H9 (cell line): ENCODE measurements at regions not wholly inside any gene's neighbourhood (a gene's known extent, or its start where the extent isn't known, plus 50 kb on each side); places are given as distances from the start of the nearest gene placed in this dataset.

Source experiments
- DNase-seq: peaks from one replicate; pipeline ENCODE4 v3.0.0-alpha.2; 2017
- H2AFZ ChIP-seq: one replicate; pipeline ENCODE4 v1.6.1; 2013; ENCODE audit warnings: mild to moderate bottlenecking, low read length, control low read depth, moderate library complexity
- H2AK5ac ChIP-seq: 2 replicates; pipeline ENCODE4 v1.6.1; 2013; ENCODE audit warnings: low read length, control low read depth, mixed read lengths; ENCODE audit not compliant: insufficient read length
- H2BK120ac ChIP-seq: one replicate; pipeline ENCODE4 v1.6.1; 2013; ENCODE audit warnings: low read depth, mild to moderate bottlenecking, low read length, control low read depth, inconsistent platforms; ENCODE audit not compliant: poor library complexity, severe bottlenecking
- H2BK12ac ChIP-seq: 2 replicates; pipeline ENCODE4 v1.6.1; 2013; ENCODE audit warnings: low read length, control low read depth, mixed read lengths, low read depth; ENCODE audit not compliant: insufficient read length
- H2BK15ac ChIP-seq: 2 replicates; pipeline ENCODE4 v1.6.1; 2013; ENCODE audit warnings: low read depth, low read length, control low read depth
- H2BK20ac ChIP-seq: one replicate; pipeline ENCODE4 v1.6.1; 2013; ENCODE audit warnings: low read depth, mild to moderate bottlenecking, low read length, control low read depth, inconsistent platforms; ENCODE audit not compliant: poor library complexity, severe bottlenecking
- H2BK5ac ChIP-seq: 2 replicates; pipeline ENCODE4 v1.6.1; 2013; ENCODE audit warnings: low read length, control low read depth, mixed read lengths; ENCODE audit not compliant: insufficient read length
- H3K14ac ChIP-seq: 2 replicates; pipeline ENCODE4 v1.6.1; 2013; ENCODE audit warnings: low read length, control low read depth; ENCODE audit not compliant: insufficient read depth
- H3K18ac ChIP-seq: 2 replicates; pipeline ENCODE4 v1.6.1; 2013; ENCODE audit warnings: low read depth, mild to moderate bottlenecking, mixed read lengths, low read length, control low read depth; ENCODE audit not compliant: insufficient read length
- H3K23ac ChIP-seq: 2 replicates; pipeline ENCODE4 v1.6.1; 2013; ENCODE audit warnings: low read length, control low read depth, mixed read lengths, low read depth; ENCODE audit not compliant: insufficient read length
- H3K23me2 ChIP-seq: 2 replicates; pipeline ENCODE4 v1.6.1; 2013; ENCODE audit warnings: low read depth, mild to moderate bottlenecking, mixed read lengths, low read length, control low read depth; ENCODE audit not compliant: insufficient read length, poor library complexity, severe bottlenecking
- H3K27ac ChIP-seq: 2 replicates; pipeline ENCODE4 v1.5.1; 2013; ENCODE audit warnings: low read length, control low read depth, mixed read lengths, low read depth; ENCODE audit not compliant: insufficient read length
- H3K27me3 ChIP-seq: 2 replicates; pipeline ENCODE4 v1.6.1; 2013; ENCODE audit warnings: low read length, control low read depth, inconsistent platforms; ENCODE audit not compliant: insufficient read depth
- H3K4ac ChIP-seq: 2 replicates; pipeline ENCODE4 v1.6.1; 2013; ENCODE audit warnings: low read depth, mild to moderate bottlenecking, control low read depth, inconsistent platforms, low read length, moderate library complexity
- H3K4me1 ChIP-seq: 2 replicates; pipeline ENCODE4 v1.6.1; 2013; ENCODE audit warnings: low read length, control low read depth, inconsistent platforms; ENCODE audit not compliant: insufficient read depth
- H3K4me2 ChIP-seq: 2 replicates; pipeline ENCODE4 v1.6.1; 2013; ENCODE audit warnings: low read length, control low read depth, mixed read lengths; ENCODE audit not compliant: insufficient read length, insufficient read depth
- H3K56ac ChIP-seq: 2 replicates; pipeline ENCODE4 v1.6.1; 2013; ENCODE audit warnings: low read depth, mild to moderate bottlenecking, mixed read lengths, low read length, control low read depth; ENCODE audit not compliant: insufficient read length
- H3K79me1 ChIP-seq: 2 replicates; pipeline ENCODE4 v1.6.1; 2013; ENCODE audit warnings: low read depth, mild to moderate bottlenecking, moderate library complexity, low read length, control low read depth, inconsistent platforms; ENCODE audit not compliant: insufficient read depth, poor library complexity, severe bottlenecking
- H3K79me2 ChIP-seq: 2 replicates; pipeline ENCODE4 v1.6.1; 2013; ENCODE audit warnings: low read length, control low read depth, inconsistent platforms; ENCODE audit not compliant: insufficient read depth
- H3K9ac ChIP-seq: 2 replicates; pipeline ENCODE4 v1.6.1; 2013; ENCODE audit warnings: low read length, control low read depth, mixed read lengths; ENCODE audit not compliant: insufficient read length; ENCODE audit errors: extremely low read depth
- H3K9me3 ChIP-seq: one replicate; pipeline ENCODE4 v1.6.1; 2013; ENCODE audit warnings: low read depth, low read length, inconsistent platforms; ENCODE audit not compliant: control insufficient read depth
- H3T11ph ChIP-seq: one replicate; pipeline ENCODE4 v1.6.1; 2013; ENCODE audit warnings: mild to moderate bottlenecking, low read length, control low read depth, inconsistent platforms
- H4K20me1 ChIP-seq: one replicate; pipeline ENCODE4 v1.6.1; 2013; ENCODE audit not compliant: control insufficient read depth, insufficient read length, insufficient read depth
- H4K5ac ChIP-seq: 2 replicates; pipeline ENCODE4 v1.6.1; 2013; ENCODE audit warnings: low read depth, mild to moderate bottlenecking, mixed read lengths, low read length, control low read depth; ENCODE audit not compliant: insufficient read length
- H4K8ac ChIP-seq: replicated peaks from 2 replicates; pipeline ENCODE4 v1.6.1; 2013; ENCODE audit warnings: low read length, control low read depth, mixed read lengths, low read depth; ENCODE audit not compliant: insufficient read length
- H4K91ac ChIP-seq: 2 replicates; pipeline ENCODE4 v1.6.1; 2013; ENCODE audit warnings: low read depth, mild to moderate bottlenecking, moderate library complexity, mixed read lengths, low read length, control low read depth; ENCODE audit not compliant: insufficient read length
- H3K27ac Mint-ChIP-seq, 3 experiments: 2 replicates in 2 of 3; 3 replicates in 1 of 3; pipeline ENCODE4 v1.8.0; 2020 to 2021; ENCODE audit warnings: mixed read lengths in 3 of 3, mild to moderate bottlenecking in 1 of 3, moderate library complexity in 1 of 3
- H3K27me3 Mint-ChIP-seq: 2 replicates; pipeline ENCODE4 v1.8.0; 2021; ENCODE audit warnings: low read depth, mild to moderate bottlenecking, moderate library complexity, mixed read lengths
- H3K36me3 Mint-ChIP-seq, 3 experiments: 2 replicates in 2 of 3; 3 replicates in 1 of 3; pipeline ENCODE4 v1.8.0; 2020 to 2021; ENCODE audit warnings: low read depth in 3 of 3, mixed read lengths in 3 of 3; ENCODE audit not compliant: insufficient read depth in 1 of 3
- H3K4me1 Mint-ChIP-seq, 2 experiments: 2 replicates each; pipeline ENCODE4 v1.8.0; 2020; ENCODE audit warnings: mixed read lengths in 2 of 2
- H3K4me3 Mint-ChIP-seq, 2 experiments: 2 replicates in 1 of 2; 3 replicates in 1 of 2; pipeline ENCODE4 v1.8.0; 2020 to 2021; ENCODE audit warnings: mild to moderate bottlenecking in 2 of 2, mixed read lengths in 2 of 2, moderate library complexity in 1 of 2
- H3K9me3 Mint-ChIP-seq, 2 experiments: 2 replicates in 1 of 2; 3 replicates in 1 of 2; pipeline ENCODE4 v1.8.0; 2020; ENCODE audit warnings: mild to moderate bottlenecking in 2 of 2, mixed read lengths in 2 of 2, moderate library complexity in 1 of 2
- CTCF ChIP-seq: fragments of 200-600 bp; sonication (generic); conservative IDR thresholded peaks from 3 replicates; pipeline ENCODE4 v1.8.0; 2021; ENCODE audit warnings: antibody characterized with exemption, mild to moderate bottlenecking
- WGBS: extraction: QIAGEN DNeasy Blood & Tissue Kit; methylation state at CpG from one replicate; pipeline ENCODE4 v1.1.7; 2013; ENCODE audit warnings: missing lambda C conversion rate, low lambda C conversion rate, mixed read lengths; ENCODE audit not compliant: insufficient read length; ENCODE audit errors: extremely low coverage; 5-methylcytosine and 5-hydroxymethylcytosine counted together

DNA sequence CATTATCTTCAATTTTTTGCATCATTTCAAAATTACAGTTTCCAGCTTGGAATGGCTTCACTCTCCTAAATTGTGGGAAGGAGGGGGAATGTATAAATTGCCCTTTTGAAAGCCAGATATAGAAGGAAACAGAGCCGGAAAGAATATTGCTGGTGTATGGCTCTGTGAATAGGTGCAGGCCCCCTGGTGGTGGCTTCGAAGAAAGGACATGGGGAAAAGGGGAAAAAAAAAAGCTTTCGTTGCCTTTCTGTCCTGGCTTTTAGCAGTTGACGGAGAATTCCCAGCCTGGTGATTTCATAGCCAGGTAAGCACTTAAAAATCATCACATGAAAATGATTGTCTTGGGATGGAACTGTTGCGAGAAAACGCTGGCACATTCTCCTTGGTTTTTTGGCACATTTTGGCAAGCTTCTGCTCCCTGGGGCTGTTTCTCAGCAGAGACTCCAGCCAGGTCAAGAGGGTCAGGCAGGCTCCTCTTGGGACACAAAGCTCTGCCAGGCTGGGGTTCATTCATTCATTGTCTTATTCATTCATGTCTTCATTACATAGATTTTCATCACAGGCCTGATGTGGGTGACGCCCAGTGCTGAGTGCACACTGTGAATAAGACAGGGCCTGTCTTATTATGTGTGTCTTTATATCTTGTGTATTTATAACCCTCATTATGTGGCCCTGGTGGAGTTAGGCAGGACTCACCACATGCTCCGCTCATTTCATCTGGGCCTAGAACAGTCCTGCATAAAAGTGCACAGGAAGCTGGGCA lies 300.0 kb upstream of the TPM1 start:
- H2BK20ac ChIP-seq: no peak overlapping the region
- H2AFZ ChIP-seq: no peak overlapping the region
- no peak overlapping the region for H3K9ac ChIP-seq
- no peak overlapping the region for H2BK120ac ChIP-seq
- H3K23me2 ChIP-seq: no peaks in the 10 kb centered on the region
- H2AK5ac ChIP-seq: no peak overlapping the region
- H3K14ac ChIP-seq: no peak overlapping the region
- no peak overlapping the region for H3K18ac ChIP-seq
- no peaks in the 10 kb centered on the region for H3K4me1 ChIP-seq
- peak overlapping the region in 2 of 3 experiments; percentile 14 to 89; a peak in 2 of 7 replicates for H3K27ac Mint-ChIP-seq
- DNase-seq: peak; percentile 53
- WGBS: no CpG with 5 or more reads among the region's 8 CpGs
- peak; percentile 88 for TF ChIP-seq CTCF
- H3K79me1 ChIP-seq: no peaks in the 10 kb centered on the region
- no peaks in the 10 kb centered on the region for H3K9me3 Mint-ChIP-seq
- H3K4me1 Mint-ChIP-seq: peaks cover 10 to 13% of the 10 kb centered on the region in 2 experiments
- H2BK5ac ChIP-seq: no peak overlapping the region
- no peak overlapping the region for H3T11ph ChIP-seq
- H3K23ac ChIP-seq: no peak overlapping the region
- no peak overlapping the region for H4K5ac ChIP-seq
- no peak overlapping the region for H2BK12ac ChIP-seq
- no peaks in the 10 kb centered on the region for H3K79me2 ChIP-seq
- H3K4ac ChIP-seq: no peak overlapping the region
- no peak overlapping the region for H4K91ac ChIP-seq
- H2BK15ac ChIP-seq: no peak overlapping the region
- no peak overlapping the region for H3K4me3 Mint-ChIP-seq
- H3K27me3 Mint-ChIP-seq: no peaks in the 10 kb centered on the region; the same call in 1 of the 2 replicates
- H3K56ac ChIP-seq: no peak overlapping the region
- no peak overlapping the region for H3K27ac ChIP-seq
- H3K36me3 Mint-ChIP-seq: peaks cover 0 to 4% (median 0%) of the 10 kb centered on the region in 3 experiments; a peak in 3 of 7 replicates
- H4K8ac ChIP-seq: no peak overlapping the region
- H3K4me2 ChIP-seq: no peak overlapping the region
- no peaks in the 10 kb centered on the region for H3K27me3 ChIP-seq
- no peaks in the 10 kb centered on the region for H3K9me3 ChIP-seq
- no peaks in the 10 kb centered on the region for H4K20me1 ChIP-seq
